ENCODE measurements at regions not wholly inside any gene's neighbourhood (a gene's known extent, or its start where the extent isn't known, plus 50 kb on each side); places are given as distances from the start of the nearest gene placed in this dataset.

DNA sequence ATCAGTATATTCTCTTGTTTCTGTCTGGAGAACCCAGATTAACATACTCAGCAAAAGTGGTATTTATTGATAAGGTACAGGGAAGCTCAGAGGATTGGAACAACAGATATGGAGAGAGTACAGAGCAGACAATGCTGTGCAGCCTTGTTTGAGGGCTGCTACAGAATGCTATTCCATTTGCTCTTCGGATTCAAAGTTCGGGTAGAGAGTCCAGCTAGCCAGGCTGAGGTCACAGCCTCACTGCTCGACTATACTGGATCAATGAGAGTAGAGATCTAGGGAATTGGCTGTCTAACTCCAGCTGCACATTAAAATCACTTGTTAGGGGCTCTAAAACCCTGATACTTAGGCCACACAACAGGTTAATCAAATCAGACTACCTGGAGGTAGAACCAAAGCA, 200.1 kb upstream of the BTBD3 start:
- Histone ChIP-seq H3K9me2 (ENCODE audit: insufficient read depth) (no peaks in the 10 kb centered on the region), H3K4me3 (no peak overlapping the region), H3K4me1 (ENCODE audit: insufficient read depth) (peaks cover 34% of the 10 kb centered on the region), H4K20me1 (replicated peaks; ENCODE audit: insufficient read depth) (no peaks in the 10 kb centered on the region), H2AFZ (no peak overlapping the region; the same call in 1 of the 2 replicates), H3K79me2 (replicated peaks; ENCODE audit: insufficient read depth) (no peaks in the 10 kb centered on the region), H3F3A (replicated peaks; ENCODE audit: low read depth) (no peaks in the 10 kb centered on the region), H3K4me2 (peak overlapping the region; percentile 68; the same call in 1 of the 2 replicates), H3K27me3 (ENCODE audit: insufficient read depth) (no peaks in the 10 kb centered on the region), H3K27ac (ENCODE audit: low read depth) (no peak overlapping the region), H3K36me3 (ENCODE audit: insufficient read depth) (no peaks in the 10 kb centered on the region)
- peaks cover 3% of the 10 kb centered on the region for H3K27me3 Mint-ChIP-seq (ENCODE audit: insufficient read depth, low read depth, poor library complexity)
- peaks cover 4% of the 10 kb centered on the region; the same call in 1 of the 3 replicates for H3K36me3 Mint-ChIP-seq (ENCODE audit: low read depth)
- peaks cover 62% of the 10 kb centered on the region for H3K4me1 Mint-ChIP-seq
- no peak overlapping the region; the same call in 2 of the 3 replicates for H3K4me3 Mint-ChIP-seq
- no peaks in the 10 kb centered on the region for H3K9me3 Mint-ChIP-seq
- ATAC-seq (no peak), DNase-seq (ENCODE audit: low spot score) (no peak)
- TF ChIP-seq NANOG (IDR thresholded peaks at IDR 0.05; ENCODE audit: borderline replicate concordance) = no peak
- no peak for TF ChIP-seq STAT1 (IDR thresholded peaks at IDR 0.05; ENCODE audit: unreplicated experiment)
- TF ChIP-seq, protein P1, sequence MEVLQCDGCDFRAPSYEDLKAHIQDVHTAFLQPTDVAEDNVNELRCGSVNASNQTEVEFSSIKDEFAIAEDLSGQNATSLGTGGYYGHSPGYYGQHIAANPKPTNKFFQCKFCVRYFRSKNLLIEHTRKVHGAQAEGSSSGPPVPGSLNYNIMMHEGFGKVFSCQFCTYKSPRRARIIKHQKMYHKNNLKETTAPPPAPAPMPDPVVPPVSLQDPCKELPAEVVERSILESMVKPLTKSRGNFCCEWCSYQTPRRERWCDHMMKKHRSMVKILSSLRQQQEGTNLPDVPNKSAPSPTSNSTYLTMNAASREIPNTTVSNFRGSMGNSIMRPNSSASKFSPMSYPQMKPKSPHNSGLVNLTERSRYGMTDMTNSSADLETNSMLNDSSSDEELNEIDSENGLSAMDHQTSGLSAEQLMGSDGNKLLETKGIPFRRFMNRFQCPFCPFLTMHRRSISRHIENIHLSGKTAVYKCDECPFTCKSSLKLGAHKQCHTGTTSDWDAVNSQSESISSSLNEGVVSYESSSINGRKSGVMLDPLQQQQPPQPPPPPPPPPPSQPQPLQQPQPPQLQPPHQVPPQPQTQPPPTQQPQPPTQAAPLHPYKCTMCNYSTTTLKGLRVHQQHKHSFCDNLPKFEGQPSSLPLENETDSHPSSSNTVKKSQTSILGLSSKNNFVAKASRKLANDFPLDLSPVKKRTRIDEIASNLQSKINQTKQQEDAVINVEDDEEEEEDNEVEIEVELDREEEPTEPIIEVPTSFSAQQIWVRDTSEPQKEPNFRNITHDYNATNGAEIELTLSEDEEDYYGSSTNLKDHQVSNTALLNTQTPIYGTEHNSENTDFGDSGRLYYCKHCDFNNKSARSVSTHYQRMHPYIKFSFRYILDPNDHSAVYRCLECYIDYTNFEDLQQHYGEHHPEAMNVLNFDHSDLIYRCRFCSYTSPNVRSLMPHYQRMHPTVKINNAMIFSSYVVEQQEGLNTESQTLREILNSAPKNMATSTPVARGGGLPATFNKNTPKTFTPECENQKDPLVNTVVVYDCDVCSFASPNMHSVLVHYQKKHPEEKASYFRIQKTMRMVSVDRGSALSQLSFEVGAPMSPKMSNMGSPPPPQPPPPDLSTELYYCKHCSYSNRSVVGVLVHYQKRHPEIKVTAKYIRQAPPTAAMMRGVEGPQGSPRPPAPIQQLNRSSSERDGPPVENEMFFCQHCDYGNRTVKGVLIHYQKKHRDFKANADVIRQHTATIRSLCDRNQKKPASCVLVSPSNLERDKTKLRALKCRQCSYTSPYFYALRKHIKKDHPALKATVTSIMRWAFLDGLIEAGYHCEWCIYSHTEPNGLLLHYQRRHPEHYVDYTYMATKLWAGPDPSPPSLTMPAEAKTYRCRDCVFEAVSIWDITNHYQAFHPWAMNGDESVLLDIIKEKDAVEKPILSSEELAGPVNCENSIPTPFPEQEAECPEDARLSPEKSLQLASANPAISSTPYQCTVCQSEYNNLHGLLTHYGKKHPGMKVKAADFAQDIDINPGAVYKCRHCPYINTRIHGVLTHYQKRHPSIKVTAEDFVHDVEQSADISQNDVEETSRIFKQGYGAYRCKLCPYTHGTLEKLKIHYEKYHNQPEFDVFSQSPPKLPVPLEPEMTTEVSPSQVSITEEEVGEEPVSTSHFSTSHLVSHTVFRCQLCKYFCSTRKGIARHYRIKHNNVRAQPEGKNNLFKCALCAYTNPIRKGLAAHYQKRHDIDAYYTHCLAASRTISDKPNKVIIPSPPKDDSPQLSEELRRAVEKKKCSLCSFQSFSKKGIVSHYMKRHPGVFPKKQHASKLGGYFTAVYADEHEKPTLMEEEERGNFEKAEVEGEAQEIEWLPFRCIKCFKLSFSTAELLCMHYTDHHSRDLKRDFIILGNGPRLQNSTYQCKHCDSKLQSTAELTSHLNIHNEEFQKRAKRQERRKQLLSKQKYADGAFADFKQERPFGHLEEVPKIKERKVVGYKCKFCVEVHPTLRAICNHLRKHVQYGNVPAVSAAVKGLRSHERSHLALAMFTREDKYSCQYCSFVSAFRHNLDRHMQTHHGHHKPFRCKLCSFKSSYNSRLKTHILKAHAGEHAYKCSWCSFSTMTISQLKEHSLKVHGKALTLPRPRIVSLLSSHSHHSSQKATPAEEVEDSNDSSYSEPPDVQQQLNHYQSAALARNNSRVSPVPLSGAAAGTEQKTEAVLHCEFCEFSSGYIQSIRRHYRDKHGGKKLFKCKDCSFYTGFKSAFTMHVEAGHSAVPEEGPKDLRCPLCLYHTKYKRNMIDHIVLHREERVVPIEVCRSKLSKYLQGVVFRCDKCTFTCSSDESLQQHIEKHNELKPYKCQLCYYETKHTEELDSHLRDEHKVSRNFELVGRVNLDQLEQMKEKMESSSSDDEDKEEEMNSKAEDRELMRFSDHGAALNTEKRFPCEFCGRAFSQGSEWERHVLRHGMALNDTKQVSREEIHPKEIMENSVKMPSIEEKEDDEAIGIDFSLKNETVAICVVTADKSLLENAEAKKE (CRISPR knock-in tag; IDR thresholded peaks at IDR 0.05) = no peak
- TF ChIP-seq, protein P2, sequence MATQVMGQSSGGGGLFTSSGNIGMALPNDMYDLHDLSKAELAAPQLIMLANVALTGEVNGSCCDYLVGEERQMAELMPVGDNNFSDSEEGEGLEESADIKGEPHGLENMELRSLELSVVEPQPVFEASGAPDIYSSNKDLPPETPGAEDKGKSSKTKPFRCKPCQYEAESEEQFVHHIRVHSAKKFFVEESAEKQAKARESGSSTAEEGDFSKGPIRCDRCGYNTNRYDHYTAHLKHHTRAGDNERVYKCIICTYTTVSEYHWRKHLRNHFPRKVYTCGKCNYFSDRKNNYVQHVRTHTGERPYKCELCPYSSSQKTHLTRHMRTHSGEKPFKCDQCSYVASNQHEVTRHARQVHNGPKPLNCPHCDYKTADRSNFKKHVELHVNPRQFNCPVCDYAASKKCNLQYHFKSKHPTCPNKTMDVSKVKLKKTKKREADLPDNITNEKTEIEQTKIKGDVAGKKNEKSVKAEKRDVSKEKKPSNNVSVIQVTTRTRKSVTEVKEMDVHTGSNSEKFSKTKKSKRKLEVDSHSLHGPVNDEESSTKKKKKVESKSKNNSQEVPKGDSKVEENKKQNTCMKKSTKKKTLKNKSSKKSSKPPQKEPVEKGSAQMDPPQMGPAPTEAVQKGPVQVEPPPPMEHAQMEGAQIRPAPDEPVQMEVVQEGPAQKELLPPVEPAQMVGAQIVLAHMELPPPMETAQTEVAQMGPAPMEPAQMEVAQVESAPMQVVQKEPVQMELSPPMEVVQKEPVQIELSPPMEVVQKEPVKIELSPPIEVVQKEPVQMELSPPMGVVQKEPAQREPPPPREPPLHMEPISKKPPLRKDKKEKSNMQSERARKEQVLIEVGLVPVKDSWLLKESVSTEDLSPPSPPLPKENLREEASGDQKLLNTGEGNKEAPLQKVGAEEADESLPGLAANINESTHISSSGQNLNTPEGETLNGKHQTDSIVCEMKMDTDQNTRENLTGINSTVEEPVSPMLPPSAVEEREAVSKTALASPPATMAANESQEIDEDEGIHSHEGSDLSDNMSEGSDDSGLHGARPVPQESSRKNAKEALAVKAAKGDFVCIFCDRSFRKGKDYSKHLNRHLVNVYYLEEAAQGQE (IDR thresholded peaks at IDR 0.05; ENCODE audit: unreplicated experiment) = no peak
- no peak for TF ChIP-seq POLR2AphosphoS5 (IDR thresholded peaks at IDR 0.05; ENCODE audit: low read depth)
- TF ChIP-seq ZNF114 (CRISPR knock-in tag; IDR thresholded peaks at IDR 0.05) = no peak
- no peak for TF ChIP-seq JUNB (IDR thresholded peaks at IDR 0.05; ENCODE audit: unreplicated experiment)
- no peak for TF ChIP-seq CREB1 (CRISPR knock-in tag; IDR thresholded peaks at IDR 0.05; ENCODE audit: low read depth)
- no peak for TF ChIP-seq ZNF331 (CRISPR knock-in tag; IDR thresholded peaks at IDR 0.05; ENCODE audit: low read depth)
- TF ChIP-seq, protein P3, sequence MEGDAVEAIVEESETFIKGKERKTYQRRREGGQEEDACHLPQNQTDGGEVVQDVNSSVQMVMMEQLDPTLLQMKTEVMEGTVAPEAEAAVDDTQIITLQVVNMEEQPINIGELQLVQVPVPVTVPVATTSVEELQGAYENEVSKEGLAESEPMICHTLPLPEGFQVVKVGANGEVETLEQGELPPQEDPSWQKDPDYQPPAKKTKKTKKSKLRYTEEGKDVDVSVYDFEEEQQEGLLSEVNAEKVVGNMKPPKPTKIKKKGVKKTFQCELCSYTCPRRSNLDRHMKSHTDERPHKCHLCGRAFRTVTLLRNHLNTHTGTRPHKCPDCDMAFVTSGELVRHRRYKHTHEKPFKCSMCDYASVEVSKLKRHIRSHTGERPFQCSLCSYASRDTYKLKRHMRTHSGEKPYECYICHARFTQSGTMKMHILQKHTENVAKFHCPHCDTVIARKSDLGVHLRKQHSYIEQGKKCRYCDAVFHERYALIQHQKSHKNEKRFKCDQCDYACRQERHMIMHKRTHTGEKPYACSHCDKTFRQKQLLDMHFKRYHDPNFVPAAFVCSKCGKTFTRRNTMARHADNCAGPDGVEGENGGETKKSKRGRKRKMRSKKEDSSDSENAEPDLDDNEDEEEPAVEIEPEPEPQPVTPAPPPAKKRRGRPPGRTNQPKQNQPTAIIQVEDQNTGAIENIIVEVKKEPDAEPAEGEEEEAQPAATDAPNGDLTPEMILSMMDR (conservative IDR thresholded peaks at IDR 0.05; ENCODE audit: low read depth in 2 of 2) = no peak
- no peak for TF ChIP-seq EZH2phosphoT487 (IDR thresholded peaks at IDR 0.05; ENCODE audit: unreplicated experiment)
- no peak for TF ChIP-seq EZH2 (IDR thresholded peaks at IDR 0.05; ENCODE audit: low read depth, unreplicated experiment)
- TF ChIP-seq, protein P4, sequence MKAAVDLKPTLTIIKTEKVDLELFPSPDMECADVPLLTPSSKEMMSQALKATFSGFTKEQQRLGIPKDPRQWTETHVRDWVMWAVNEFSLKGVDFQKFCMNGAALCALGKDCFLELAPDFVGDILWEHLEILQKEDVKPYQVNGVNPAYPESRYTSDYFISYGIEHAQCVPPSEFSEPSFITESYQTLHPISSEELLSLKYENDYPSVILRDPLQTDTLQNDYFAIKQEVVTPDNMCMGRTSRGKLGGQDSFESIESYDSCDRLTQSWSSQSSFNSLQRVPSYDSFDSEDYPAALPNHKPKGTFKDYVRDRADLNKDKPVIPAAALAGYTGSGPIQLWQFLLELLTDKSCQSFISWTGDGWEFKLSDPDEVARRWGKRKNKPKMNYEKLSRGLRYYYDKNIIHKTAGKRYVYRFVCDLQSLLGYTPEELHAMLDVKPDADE (IDR thresholded peaks at IDR 0.05) = no peak
- H3K27ac Mint-ChIP-seq = peak overlapping the region; percentile 30; the same call in 1 of the 2 replicates

Data from GM23338 (cell line).